Ascending aorta (tissue), 2 donors: ENCODE measurements at regions not wholly inside any gene's neighbourhood (a gene's known extent, or its start where the extent isn't known, plus 50 kb on each side); places are given as distances from the start of the nearest gene placed in this dataset.

ENCODE experiments used
- DNase-seq, 2 donors: peaks; one replicate each; pipeline ENCODE4 v3.0.0-alpha.2; 2019; ENCODE audit warnings: low spot score in 2 of 2
- H3K27ac ChIP-seq, 2 donors: fragments of 200-600 bp; sonication (generic); one replicate each; pipeline ENCODE4 v1.5.1; 2016 to 2017; ENCODE audit warnings: mild to moderate bottlenecking in 1 of 2
- H3K27me3 ChIP-seq: fragments of 200-600 bp; sonication (generic); one replicate; pipeline ENCODE4 v1.5.1; 2017
- H3K36me3 ChIP-seq, 2 donors: fragments of 200-600 bp; sonication (generic); one replicate each; pipeline ENCODE4 v1.5.1; 2016
- H3K4me1 ChIP-seq, 2 donors: fragments of 200-600 bp; sonication (generic); one replicate each; pipeline ENCODE4 v1.5.1; 2016 to 2017; ENCODE audit warnings: mild to moderate bottlenecking in 1 of 2
- H3K4me3 ChIP-seq, 2 donors: fragments of 200-600 bp; sonication (generic); one replicate each; pipeline ENCODE4 v1.5.1; 2016 to 2017; ENCODE audit warnings: mild to moderate bottlenecking in 1 of 2
- H3K9me3 ChIP-seq, 2 donors: fragments of 200-600 bp; sonication (generic); one replicate each; pipeline ENCODE4 v1.5.1; 2016
- intact Hi-C: fragments of 100-400 bp; cut with DNase I; formaldehyde crosslinking; loops from one replicate; pipeline ENCODE4 v1.15.1; 2023
- TF ChIP-seq, protein P1 (sequence below), 3 experiments: fragments of 200-600 bp in 2 of 3; fragments of 450-650 bp in 1 of 3; sonication (generic) in 2 of 3; IDR thresholded peaks; one replicate each; pipeline ENCODE4 v1.5.1; 2016 to 2019; ENCODE audit warnings: antibody characterized with exemption in 3 of 3, mild to moderate bottlenecking in 1 of 3, moderate library complexity in 1 of 3

DNA sequence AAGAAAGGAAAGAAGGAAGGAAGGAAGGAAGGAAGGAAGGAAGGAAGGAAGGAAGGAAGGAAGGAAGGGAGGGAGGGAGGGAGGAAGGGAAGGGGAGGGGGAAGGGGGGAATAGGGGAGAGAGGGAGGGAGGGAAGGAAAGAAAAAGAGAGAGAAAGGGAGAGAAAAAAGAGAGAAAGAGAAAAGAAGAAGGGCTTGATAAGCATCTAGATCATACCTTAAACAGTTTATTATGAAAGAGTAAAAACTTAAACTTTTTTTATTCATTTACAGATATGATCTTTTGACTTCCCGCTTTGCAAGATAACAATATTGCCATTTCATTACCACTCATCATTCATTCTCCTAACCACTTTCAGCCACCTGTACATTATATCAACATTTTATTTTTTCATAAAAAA is 53.6 kb upstream of the TMEM106B start:
- Histone ChIP-seq H3K27ac (no peak overlapping the region), H3K4me3 (no peak overlapping the region), H3K4me1 (no peaks in the 10 kb centered on the region), H3K36me3 (no peaks in the 10 kb centered on the region), H3K27me3 (no peaks in the 10 kb centered on the region), H3K9me3 (no peaks in the 10 kb centered on the region)
- TF ChIP-seq, protein P1, sequence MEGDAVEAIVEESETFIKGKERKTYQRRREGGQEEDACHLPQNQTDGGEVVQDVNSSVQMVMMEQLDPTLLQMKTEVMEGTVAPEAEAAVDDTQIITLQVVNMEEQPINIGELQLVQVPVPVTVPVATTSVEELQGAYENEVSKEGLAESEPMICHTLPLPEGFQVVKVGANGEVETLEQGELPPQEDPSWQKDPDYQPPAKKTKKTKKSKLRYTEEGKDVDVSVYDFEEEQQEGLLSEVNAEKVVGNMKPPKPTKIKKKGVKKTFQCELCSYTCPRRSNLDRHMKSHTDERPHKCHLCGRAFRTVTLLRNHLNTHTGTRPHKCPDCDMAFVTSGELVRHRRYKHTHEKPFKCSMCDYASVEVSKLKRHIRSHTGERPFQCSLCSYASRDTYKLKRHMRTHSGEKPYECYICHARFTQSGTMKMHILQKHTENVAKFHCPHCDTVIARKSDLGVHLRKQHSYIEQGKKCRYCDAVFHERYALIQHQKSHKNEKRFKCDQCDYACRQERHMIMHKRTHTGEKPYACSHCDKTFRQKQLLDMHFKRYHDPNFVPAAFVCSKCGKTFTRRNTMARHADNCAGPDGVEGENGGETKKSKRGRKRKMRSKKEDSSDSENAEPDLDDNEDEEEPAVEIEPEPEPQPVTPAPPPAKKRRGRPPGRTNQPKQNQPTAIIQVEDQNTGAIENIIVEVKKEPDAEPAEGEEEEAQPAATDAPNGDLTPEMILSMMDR (IDR thresholded peaks at IDR 0.05), result no peak
- intact Hi-C loops, result no loop called here
- DNase-seq, result no peak

DNA sequence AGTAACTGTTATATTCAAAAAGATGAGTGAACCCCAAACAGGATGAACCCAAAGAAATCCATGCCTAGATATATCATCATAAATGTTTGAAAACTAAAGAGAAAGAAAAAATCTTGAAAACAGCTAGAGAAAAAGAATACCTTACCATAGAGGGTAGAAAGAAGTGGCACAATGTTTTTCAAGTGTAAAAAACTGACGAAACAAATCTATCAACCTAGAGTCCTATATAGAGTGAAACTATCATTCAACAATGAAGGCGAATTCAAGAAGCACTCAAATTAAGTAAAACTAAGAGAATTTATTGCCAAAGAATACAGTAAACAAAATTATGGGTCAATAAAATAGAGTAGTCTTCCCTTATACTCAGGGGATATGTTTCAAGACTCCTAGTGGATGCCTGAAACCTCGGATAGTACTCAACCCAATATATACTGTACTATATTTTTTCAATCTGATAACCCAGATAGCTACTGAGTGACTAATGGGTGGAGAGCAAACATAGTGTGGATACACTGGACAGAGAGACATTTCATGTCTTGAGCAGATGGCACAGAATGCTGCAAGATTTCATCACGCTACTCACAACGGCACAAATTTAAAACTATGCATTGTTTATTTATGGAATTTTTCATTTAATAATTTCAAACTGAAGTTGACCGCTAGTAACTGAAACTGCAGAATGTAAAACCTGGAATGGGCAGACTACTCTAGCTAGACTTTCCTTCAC is 52.6 kb upstream of the TMEM106B start:
- intact Hi-C loops, result no loop called here
- TF ChIP-seq, protein P1 (IDR thresholded peaks at IDR 0.05), result no peak

DNA sequence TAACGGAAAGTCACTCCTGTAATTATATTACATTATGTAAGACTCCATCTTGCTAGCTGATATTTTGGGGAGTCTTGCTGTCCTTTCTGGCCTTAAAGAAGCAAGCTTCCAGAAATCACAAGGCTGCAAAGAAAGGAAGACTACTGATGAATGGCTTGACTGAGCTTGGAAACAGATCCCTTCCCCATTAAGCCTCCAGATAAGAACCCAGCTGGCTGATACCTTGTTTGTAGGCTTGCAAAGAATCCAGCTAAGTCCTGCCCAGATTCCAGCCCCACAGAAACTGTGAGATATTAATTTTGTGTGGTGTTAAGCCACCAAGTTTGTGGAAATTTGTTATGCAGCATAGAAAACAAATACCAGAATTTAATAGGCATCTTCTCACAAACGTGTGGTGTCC is 49.9 kb upstream of the TMEM106B start:
- H3K4me1 ChIP-seq, result no peaks in the 10 kb centered on the region
- H3K9me3 ChIP-seq, result no peaks in the 10 kb centered on the region
- DNase-seq, result no peak
- no peak overlapping the region for H3K4me3 ChIP-seq
- no peaks in the 10 kb centered on the region for H3K36me3 ChIP-seq
- no peaks in the 10 kb centered on the region for H3K27me3 ChIP-seq
- TF ChIP-seq, protein P1 (IDR thresholded peaks at IDR 0.05), result no peak
- no peak overlapping the region for H3K27ac ChIP-seq
- intact Hi-C loops, result no loop called here

More for the DNA sequence above, 52.6 kb upstream of the TMEM106B start:
- Histone ChIP-seq H3K9me3 (no peaks in the 10 kb centered on the region), H3K36me3 (no peaks in the 10 kb centered on the region), H3K4me3 (no peak overlapping the region), H3K4me1 (no peaks in the 10 kb centered on the region), H3K27ac (no peak overlapping the region), H3K27me3 (no peaks in the 10 kb centered on the region)
- no peak for DNase-seq
